ENCODE measurements at regions not wholly inside any gene's neighbourhood (a gene's known extent, or its start where the extent isn't known, plus 50 kb on each side); places are given as distances from the start of the nearest gene placed in this dataset.

DNA sequence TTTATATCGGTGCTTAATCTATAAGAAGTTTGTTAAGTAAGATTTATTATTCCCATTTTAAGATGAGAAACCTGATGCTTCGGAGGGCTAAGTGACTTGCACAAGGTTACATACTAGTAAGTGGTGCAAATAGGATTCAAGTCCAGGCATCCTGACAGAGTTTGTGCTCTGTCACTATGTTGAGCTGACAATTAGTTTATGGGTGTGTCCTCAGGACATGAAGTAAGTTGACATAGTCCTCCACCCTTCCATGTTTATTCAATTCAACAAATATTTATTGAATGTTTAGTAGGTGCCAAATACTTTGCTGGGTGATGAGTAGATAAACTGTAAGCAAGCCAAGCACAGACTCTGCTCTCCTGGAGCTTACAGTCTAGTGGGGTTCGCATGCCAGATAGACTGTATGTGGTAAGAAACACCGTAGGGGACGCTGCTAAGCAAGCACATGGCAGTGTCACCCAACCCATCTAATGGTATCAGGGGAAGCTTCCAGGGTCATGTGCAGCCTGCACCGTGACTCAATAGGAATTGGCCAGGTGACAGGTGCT lies 342.7 kb upstream of the SATB1 start:
- TF ChIP-seq EP300 (IDR thresholded peaks at IDR 0.05; ENCODE audit: low read length) (no peak), POLR2A (conservative IDR thresholded peaks at IDR 0.05) (no peak)

Measured in K562 (cell line).